Stimulated activated CD8-positive, alpha-beta memory T cell treated with anti-CD3 and anti-CD28 coated beads, Interleukin-7, amount 100 ng/mL, for 4 hours (primary cell): ENCODE measurements at regions not wholly inside any gene's neighbourhood (a gene's known extent, or its start where the extent isn't known, plus 50 kb on each side); places are given as distances from the start of the nearest gene placed in this dataset.
"Not testable (repeated sequence)": the region's sequence is repeated elsewhere in the genome, so short reads cannot be mapped to it uniquely, and the experiment has no call there.

Source experiments
- DNase-seq, 2 donors: peaks; one replicate each; pipeline ENCODE4 v3.0.0-alpha.2; 2020; ENCODE audit warnings: low read depth in 2 of 2

GRCh38 chr11:23861615-23862014 is 635.2 kb upstream of the LUZP2 start:
- no peak for DNase-seq

- DNase-seq: no peak
Measured at GRCh38 chr11:23865341-23865975, 631.4 kb upstream of the LUZP2 start.

GRCh38 chr11:23866641-23867040 is 630.2 kb upstream of the LUZP2 start:
- no peak for DNase-seq

- no peak for DNase-seq
Measured at GRCh38 chr11:23869671-23870070, 627.2 kb upstream of the LUZP2 start.

GRCh38 chr11:23873406-23873805 is 623.4 kb upstream of the LUZP2 start:
- DNase-seq: no peak

- no peak for DNase-seq
Measured at GRCh38 chr11:23875176-23875850, 621.5 kb upstream of the LUZP2 start.

GRCh38 chr11:23883426-23884048 is 613.3 kb upstream of the LUZP2 start:
- DNase-seq: not testable (repeated sequence)

GRCh38 chr11:23884341-23884740 is 612.5 kb upstream of the LUZP2 start:
- DNase-seq: no peak

- DNase-seq: no peak
Measured at GRCh38 chr11:23885801-23886200, 611.1 kb upstream of the LUZP2 start.

GRCh38 chr11:23887122-23887521 is 609.7 kb upstream of the LUZP2 start:
- not testable (repeated sequence) for DNase-seq

- no peak for DNase-seq
Measured at GRCh38 chr11:23893126-23893525, 603.7 kb upstream of the LUZP2 start.

GRCh38 chr11:23897453-23898286 is 599.2 kb upstream of the LUZP2 start:
- no peak for DNase-seq

- DNase-seq: no peak
Measured at GRCh38 chr11:23903044-23903704, 593.7 kb upstream of the LUZP2 start.

GRCh38 chr11:23919455-23919854 is 577.4 kb upstream of the LUZP2 start:
- DNase-seq: no peak

GRCh38 chr11:23923357-23923756 is 573.5 kb upstream of the LUZP2 start:
- DNase-seq: no peak

GRCh38 chr11:23924226-23924625 is 572.6 kb upstream of the LUZP2 start:
- DNase-seq: no peak

- DNase-seq: no peak
Measured at GRCh38 chr11:23931443-23931842, 565.4 kb upstream of the LUZP2 start.

GRCh38 chr11:23932485-23932898 is 564.4 kb upstream of the LUZP2 start:
- DNase-seq: no peak

GRCh38 chr11:23933721-23934120 is 563.1 kb upstream of the LUZP2 start:
- no peak for DNase-seq

- DNase-seq: not testable (repeated sequence)
Measured at GRCh38 chr11:23934671-23935270, 562.1 kb upstream of the LUZP2 start.

- not testable (repeated sequence) for DNase-seq
Measured at GRCh38 chr11:23942117-23942815, 554.6 kb upstream of the LUZP2 start.
